ENCODE measurements at regions not wholly inside any gene's neighbourhood (a gene's known extent, or its start where the extent isn't known, plus 50 kb on each side); places are given as distances from the start of the nearest gene placed in this dataset.
"Not testable (repeated sequence)": the region's sequence is repeated elsewhere in the genome, so short reads cannot be mapped to it uniquely, and the experiment has no call there.

DNA sequence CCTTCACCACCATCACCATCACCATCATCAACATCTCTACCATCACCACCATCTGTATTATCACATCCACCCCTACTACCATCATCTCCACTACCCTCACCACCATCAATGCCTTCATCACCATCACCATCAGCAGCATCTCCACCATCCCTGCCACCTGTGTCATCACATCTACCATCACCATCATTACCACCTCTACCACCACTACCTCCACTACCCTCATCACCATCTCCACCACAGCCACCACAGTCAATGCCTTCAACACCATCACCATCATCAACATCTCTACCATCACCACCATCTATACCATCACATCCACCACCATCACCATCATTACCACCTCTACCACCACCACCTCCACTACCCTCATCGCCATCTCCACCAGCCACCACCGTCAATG is 196.7 kb downstream of the SHQ1 start:
- H3K36me3 Mint-ChIP-seq (ENCODE audit: low read depth), result no peaks in the 10 kb centered on the region
- intact Hi-C loops (cut with micrococcal nuclease), result no loop called here
- CTCF ChIA-PET, result no interaction called here
- H3K27me3 Mint-ChIP-seq, result peaks cover 16% of the 10 kb centered on the region
- DNase-seq (no peak), ATAC-seq (ENCODE audit: low read depth) (no peak)
- H3K4me1 Mint-ChIP-seq, result no peaks in the 10 kb centered on the region
- H3K4me3 Mint-ChIP-seq, result no peak overlapping the region
- TF ChIP-seq, protein P1, sequence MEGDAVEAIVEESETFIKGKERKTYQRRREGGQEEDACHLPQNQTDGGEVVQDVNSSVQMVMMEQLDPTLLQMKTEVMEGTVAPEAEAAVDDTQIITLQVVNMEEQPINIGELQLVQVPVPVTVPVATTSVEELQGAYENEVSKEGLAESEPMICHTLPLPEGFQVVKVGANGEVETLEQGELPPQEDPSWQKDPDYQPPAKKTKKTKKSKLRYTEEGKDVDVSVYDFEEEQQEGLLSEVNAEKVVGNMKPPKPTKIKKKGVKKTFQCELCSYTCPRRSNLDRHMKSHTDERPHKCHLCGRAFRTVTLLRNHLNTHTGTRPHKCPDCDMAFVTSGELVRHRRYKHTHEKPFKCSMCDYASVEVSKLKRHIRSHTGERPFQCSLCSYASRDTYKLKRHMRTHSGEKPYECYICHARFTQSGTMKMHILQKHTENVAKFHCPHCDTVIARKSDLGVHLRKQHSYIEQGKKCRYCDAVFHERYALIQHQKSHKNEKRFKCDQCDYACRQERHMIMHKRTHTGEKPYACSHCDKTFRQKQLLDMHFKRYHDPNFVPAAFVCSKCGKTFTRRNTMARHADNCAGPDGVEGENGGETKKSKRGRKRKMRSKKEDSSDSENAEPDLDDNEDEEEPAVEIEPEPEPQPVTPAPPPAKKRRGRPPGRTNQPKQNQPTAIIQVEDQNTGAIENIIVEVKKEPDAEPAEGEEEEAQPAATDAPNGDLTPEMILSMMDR (IDR thresholded peaks at IDR 0.05), result no peak
- no peak overlapping the region for H3K27ac Mint-ChIP-seq
- peaks cover 5% of the 10 kb centered on the region for H3K9me3 Mint-ChIP-seq
- POLR2A ChIA-PET, result no interaction called here

DNA sequence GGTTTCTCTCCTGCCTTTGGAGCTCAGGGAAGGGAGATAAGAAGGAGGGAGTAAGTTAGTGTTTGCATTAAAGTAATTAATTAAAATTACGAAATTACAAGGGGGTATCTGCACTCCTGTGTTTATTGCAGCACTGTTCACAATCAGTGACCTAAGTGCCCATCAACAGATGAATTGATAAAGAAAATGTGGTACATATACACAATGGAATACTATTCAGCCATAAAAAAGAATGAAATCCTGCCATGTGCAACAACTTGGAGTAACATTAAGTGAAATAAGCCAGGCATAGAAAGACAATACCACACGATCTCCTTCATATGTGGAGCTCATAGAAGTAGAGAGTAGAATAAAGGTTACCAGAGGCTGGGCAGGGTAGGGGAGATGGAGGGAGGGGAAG is 202.0 kb downstream of the SHQ1 start:
- ChIA-PET CTCF (interaction anchor here (1.1 kb wide), 1 partner anchor 20 kb away, joined by 6 read pairs; no protein-coding TSS in a partner anchor), POLR2A (no interaction called here)
- TF ChIP-seq, protein P1 (IDR thresholded peaks at IDR 0.05), result no peak
- Mint-ChIP-seq H3K4me1 (no peaks in the 10 kb centered on the region), H3K4me3 (no peak overlapping the region), H3K9me3 (peaks cover under 1% of the 10 kb centered on the region), H3K27me3 (no peaks in the 10 kb centered on the region), H3K27ac (no peak overlapping the region), H3K36me3 (ENCODE audit: low read depth) (no peaks in the 10 kb centered on the region)
- DNase-seq, result no peak
- ATAC-seq (ENCODE audit: low read depth), result no peak
- intact Hi-C loops (cut with micrococcal nuclease), result no loop called here

DNA sequence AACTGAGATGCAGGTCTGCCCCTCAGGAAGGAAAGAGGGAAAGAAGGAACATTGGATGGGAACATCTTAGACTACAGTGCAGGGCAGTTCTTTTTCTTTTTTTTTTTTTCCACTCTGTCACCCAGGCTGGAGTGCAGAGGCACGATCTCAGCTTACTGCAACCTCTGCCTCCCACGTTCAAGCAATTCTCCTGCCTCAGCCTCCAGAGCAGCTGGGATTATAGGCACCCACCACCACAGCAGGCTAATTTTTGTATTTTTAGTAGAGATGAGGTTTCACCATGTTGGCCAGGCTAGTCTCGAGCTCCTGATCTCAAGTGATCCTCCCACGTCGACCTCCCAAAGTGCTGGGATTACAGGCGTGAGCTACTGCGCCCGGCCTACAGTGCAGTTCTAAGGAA is 204.6 kb downstream of the SHQ1 start:
- H3K27me3 Mint-ChIP-seq; ATAC-seq (ENCODE audit: low read depth); H3K4me1 Mint-ChIP-seq; H3K36me3 Mint-ChIP-seq (ENCODE audit: low read depth); DNase-seq; H3K9me3 Mint-ChIP-seq; H3K4me3 Mint-ChIP-seq; intact Hi-C loops (cut with micrococcal nuclease); POLR2A ChIA-PET; H3K27ac Mint-ChIP-seq: not testable (repeated sequence)
- CTCF ChIA-PET, result interaction anchor here (0.8 kb wide), 1 partner anchor 22 kb away, joined by 3 read pairs; no protein-coding TSS in a partner anchor

DNA sequence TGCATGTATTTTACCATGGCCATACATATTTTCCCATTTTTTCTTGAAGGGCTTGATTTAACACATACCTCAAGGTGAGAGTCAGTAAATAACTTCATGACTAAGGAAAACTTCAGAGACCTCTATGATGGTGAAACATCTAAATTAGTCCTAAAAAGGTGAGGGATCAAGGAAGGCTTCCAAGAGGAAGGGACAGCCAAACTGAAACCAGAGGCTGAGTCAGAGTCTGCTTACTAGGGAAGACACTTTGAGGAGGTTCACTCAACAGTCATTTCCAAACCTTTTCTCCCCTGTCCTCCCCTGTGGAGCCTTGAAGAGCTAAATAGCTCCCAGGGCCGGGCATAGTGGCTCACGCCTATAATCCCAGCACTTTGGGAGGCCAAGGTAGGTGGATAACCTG is 206.6 kb downstream of the SHQ1 start:
- DNase-seq, result no peak
- POLR2A ChIA-PET, result interaction anchor here (0.6 kb wide), 1 partner anchor 44 kb away, joined by 4 read pairs; no protein-coding TSS in a partner anchor
- CTCF ChIA-PET, result interaction anchor here (1.4 kb wide), 1 partner anchor 25 kb away, joined by 7 read pairs; no protein-coding TSS in a partner anchor
- no peak for ATAC-seq (ENCODE audit: low read depth)
- Mint-ChIP-seq H3K36me3 (ENCODE audit: low read depth) (no peaks in the 10 kb centered on the region), H3K27me3 (peaks cover 20% of the 10 kb centered on the region), H3K4me1 (peaks cover 6% of the 10 kb centered on the region), H3K4me3 (no peak overlapping the region), H3K9me3 (no peaks in the 10 kb centered on the region), H3K27ac (no peak overlapping the region)
- intact Hi-C loops (cut with micrococcal nuclease), result no loop called here
- TF ChIP-seq, protein P1 (IDR thresholded peaks at IDR 0.05), result no peak

DNA sequence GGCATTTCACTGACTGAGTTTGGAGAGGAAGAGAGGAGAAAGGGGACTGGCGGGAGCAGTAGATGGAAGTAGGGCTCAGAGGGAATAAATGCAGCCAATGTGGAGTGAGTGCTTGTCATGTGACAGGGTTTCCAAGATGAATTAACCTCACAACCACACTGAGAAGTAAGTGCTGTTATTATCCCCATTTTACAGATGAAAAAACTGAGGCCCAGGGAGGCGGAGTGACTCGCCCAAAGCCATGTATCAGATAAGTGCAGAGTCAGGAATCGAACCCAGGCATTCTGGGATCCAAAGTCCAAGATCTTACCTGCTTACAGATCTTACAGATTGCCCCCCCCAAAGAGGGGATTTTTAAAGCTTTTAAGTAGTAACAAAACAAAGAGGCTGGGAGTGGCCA is 207.2 kb downstream of the SHQ1 start:
- peaks cover 20% of the 10 kb centered on the region for H3K27me3 Mint-ChIP-seq
- DNase-seq (no peak), ATAC-seq (ENCODE audit: low read depth) (no peak)
- H3K4me1 Mint-ChIP-seq, result peaks cover 6% of the 10 kb centered on the region
- ChIA-PET CTCF (interaction anchor here (1.4 kb wide), 1 partner anchor 26 kb away, joined by 7 read pairs; no protein-coding TSS in a partner anchor), POLR2A (no interaction called here)
- H3K36me3 Mint-ChIP-seq (ENCODE audit: low read depth), result no peaks in the 10 kb centered on the region
- no peak overlapping the region for H3K4me3 Mint-ChIP-seq
- TF ChIP-seq, protein P1 (IDR thresholded peaks at IDR 0.05), result no peak
- intact Hi-C loops (cut with micrococcal nuclease), result no loop called here
- H3K27ac Mint-ChIP-seq, result no peak overlapping the region
- H3K9me3 Mint-ChIP-seq, result no peaks in the 10 kb centered on the region
